ENCODE measurements at regions not wholly inside any gene's neighbourhood (a gene's known extent, or its start where the extent isn't known, plus 50 kb on each side); places are given as distances from the start of the nearest gene placed in this dataset.
"Not testable (repeated sequence)": the region's sequence is repeated elsewhere in the genome, so short reads cannot be mapped to it uniquely, and the experiment has no call there.

- not testable (repeated sequence) for DNase-seq
Measured at GRCh38 chr7:51386806-51387568, 70.4 kb upstream of the COBL start.

DNA sequence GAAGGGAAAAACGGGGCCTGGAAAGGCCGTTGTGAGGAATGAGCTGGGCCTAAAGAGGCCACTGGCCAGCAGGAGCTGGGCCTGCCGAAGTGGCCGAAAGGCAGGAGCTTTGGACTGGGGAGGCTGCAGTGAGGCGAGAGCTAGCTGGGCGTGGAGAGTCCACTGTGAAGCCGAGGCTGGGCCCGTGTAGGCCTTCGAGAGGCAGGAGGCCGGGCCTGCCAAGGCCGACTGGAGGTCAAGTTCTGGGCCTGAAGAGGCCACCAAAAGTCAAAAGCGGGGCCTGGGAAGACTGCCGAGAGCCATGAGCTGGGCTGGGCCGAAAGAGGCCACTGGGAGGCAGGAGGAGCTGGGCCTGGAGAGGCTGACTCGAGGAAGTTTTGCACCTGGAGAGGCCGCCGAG is 69.6 kb upstream of the COBL start:
- DNase-seq, result not testable (repeated sequence)

DNA sequence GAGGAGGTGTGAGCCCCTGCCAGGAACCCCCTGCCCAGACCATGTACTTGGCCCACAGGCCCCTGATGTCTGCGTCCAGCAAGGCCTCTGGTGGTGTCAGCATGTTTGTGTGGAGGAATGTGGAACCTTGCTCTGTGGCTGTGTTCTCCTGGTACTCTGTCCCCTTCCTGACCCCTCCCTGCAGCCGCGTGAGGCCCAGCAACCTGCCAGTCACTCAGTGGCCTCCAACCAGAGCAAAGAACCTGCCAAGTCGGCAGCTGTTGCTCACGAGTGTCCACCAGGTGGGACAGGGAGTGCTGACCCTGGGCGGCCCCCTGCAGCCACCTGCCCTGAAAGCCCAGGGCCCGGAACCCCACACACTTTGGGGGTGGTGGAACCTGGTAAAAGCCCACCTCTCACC is 65.6 kb upstream of the COBL start:
- not testable (repeated sequence) for DNase-seq

GRCh38 chr7:51376420-51377092 is 59.9 kb upstream of the COBL start:
- DNase-seq, result no peak

DNA sequence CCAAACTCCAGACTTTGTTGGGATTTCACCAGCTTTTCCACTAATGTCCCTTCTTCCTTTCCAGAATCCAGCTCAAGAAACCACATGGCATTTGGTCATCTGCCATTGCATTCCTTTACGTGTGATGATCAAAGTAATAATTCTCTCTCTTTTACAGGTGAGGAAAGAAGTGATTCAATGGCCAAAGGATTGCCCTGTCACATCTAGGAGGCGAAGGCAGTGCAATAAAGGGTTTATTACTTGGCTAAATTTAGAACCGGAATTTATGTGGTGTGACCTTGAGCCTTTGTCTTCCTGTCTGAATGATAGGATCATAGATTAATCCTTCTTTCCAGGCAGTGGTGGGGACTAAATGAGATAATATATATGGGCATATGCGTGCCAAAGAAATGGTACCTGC is 58.3 kb upstream of the COBL start:
- no peak for DNase-seq

DNA sequence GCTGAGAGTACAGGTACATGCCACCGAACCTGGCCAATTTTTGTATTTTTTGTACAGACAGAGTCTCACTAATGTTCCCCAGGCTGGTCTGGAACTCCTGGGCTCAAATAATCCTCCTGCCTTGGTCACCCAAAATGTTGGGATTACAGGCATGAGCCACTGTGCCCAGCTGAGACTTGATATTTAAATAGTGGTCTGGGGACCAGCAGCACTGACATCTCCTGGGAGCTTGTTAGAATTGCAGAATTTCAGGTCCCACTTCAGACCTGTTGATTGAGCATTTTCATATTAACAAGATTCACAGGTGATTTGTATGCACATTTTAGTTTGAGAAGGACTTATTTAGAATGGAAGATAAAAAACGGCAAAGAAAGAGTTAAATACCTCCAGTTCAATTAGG is 57.0 kb upstream of the COBL start:
- DNase-seq, result not testable (repeated sequence)

- DNase-seq, result no peak
Measured at GRCh38 chr7:51369746-51370145, 53.1 kb upstream of the COBL start.

DNA sequence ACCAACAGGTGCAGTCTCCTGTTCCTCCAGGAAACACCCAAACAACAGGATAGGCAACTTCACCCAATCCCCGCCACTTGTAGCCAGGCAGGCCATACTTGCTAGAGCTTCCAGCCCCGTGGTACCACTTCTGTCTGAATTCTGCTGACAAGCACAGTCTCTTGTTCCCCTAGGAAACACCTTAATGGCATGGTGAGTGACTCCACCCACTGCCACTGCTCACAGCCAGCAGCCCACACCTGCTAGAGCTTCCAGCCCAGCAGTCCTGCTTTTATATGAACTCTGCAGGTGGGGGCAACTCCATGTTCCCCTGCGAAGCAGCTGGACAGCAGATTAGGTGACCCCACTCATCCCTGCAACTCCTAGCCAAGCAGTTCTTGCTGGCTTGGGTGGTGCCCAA is 52.6 kb upstream of the COBL start:
- not testable (repeated sequence) for DNase-seq

DNA sequence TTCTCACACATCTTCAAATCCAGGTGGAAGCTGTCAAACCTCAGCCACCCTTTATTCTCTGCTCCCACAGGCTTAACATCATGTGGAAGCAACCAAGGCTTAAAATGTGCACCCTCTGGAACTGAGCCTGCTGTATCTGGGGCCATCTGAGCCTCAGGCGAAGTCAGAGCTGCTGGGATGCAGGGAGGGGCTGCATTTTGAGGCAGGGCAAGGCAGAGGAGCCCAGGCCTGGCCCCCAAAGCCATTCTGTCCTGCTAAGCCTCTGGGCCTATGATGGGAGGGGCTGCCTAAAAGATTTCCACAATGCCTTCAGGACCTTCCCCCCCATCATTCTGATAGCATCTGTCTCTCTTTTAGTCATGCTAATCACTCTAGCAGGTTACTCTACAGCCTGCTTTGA is 51.7 kb upstream of the COBL start:
- DNase-seq, result no peak

DNA sequence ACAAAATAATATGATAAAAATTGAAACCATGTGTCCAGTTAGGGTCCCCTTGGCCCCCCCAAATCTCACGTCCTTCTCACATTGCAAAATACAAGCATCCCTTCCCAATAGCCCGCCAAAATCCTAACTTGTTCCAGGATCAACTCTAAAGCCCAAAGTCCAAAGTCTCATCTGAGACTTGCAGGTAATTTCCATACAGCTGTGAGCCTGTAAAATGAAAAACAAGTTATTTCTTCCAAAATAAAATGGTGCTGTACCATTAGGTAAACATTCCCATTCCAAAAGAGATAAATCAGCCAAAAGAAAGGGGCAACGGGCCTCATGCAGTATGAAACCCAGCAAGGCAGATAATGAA is 51.0 kb upstream of the COBL start:
- DNase-seq, result no peak

- DNase-seq, result peak in 1 of 2 experiments; percentile 7
Measured at GRCh38 chr7:51366930-51367613, 50.5 kb upstream of the COBL start.
